GM18517 (cell line): ENCODE measurements at regions not wholly inside any gene's neighbourhood (a gene's known extent, or its start where the extent isn't known, plus 50 kb on each side); places are given as distances from the start of the nearest gene placed in this dataset.
"Not testable (repeated sequence)": the region's sequence is repeated elsewhere in the genome, so short reads cannot be mapped to it uniquely, and the experiment has no call there.

Source experiments
- ATAC-seq: cut with Tn5 transposase; IDR thresholded peaks from one replicate; pipeline ENCODE4 v1.9.1; 2021; ENCODE audit warnings: mild to moderate bottlenecking, moderate library complexity; ENCODE audit not compliant: unreplicated experiment

- no peak for ATAC-seq
Measured at GRCh38 chr1:93774707-93775106, 93.1 kb upstream of the BCAR3 start.

GRCh38 chr1:93773049-93773838 is 91.6 kb upstream of the BCAR3 start:
- no peak for ATAC-seq

GRCh38 chr1:93771843-93772242 is 90.2 kb upstream of the BCAR3 start:
- ATAC-seq, result no peak

GRCh38 chr1:93770640-93771039 is 89.0 kb upstream of the BCAR3 start:
- ATAC-seq, result no peak

- no peak for ATAC-seq
Measured at GRCh38 chr1:93769777-93770176, 88.1 kb upstream of the BCAR3 start.

GRCh38 chr1:93768380-93768863 is 86.8 kb upstream of the BCAR3 start:
- no peak for ATAC-seq

- ATAC-seq, result no peak
Measured at GRCh38 chr1:93766451-93766850, 84.8 kb upstream of the BCAR3 start.

- no peak for ATAC-seq
Measured at GRCh38 chr1:93765099-93765498, 83.5 kb upstream of the BCAR3 start.

- ATAC-seq, result no peak
Measured at GRCh38 chr1:93764366-93764750, 82.7 kb upstream of the BCAR3 start.

GRCh38 chr1:93763704-93764365 is 82.2 kb upstream of the BCAR3 start:
- ATAC-seq, result no peak

- ATAC-seq, result no peak
Measured at GRCh38 chr1:93758842-93759515, 77.3 kb upstream of the BCAR3 start.

- ATAC-seq, result no peak
Measured at GRCh38 chr1:93757256-93758036, 75.8 kb upstream of the BCAR3 start.

GRCh38 chr1:93756657-93757056 is 75.0 kb upstream of the BCAR3 start:
- no peak for ATAC-seq

GRCh38 chr1:93755251-93755715 is 73.6 kb upstream of the BCAR3 start:
- not testable (repeated sequence) for ATAC-seq

- no peak for ATAC-seq
Measured at GRCh38 chr1:93753791-93754763, 72.4 kb upstream of the BCAR3 start.

- ATAC-seq, result no peak
Measured at GRCh38 chr1:93751377-93752250, 70.0 kb upstream of the BCAR3 start.

GRCh38 chr1:93750955-93751354 is 69.3 kb upstream of the BCAR3 start:
- ATAC-seq, result no peak

- ATAC-seq, result no peak
Measured at GRCh38 chr1:93749894-93750301, 68.3 kb upstream of the BCAR3 start.

GRCh38 chr1:93749487-93749886 is 67.8 kb upstream of the BCAR3 start:
- ATAC-seq, result no peak
